ENCODE measurements at regions not wholly inside any gene's neighbourhood (a gene's known extent, or its start where the extent isn't known, plus 50 kb on each side); places are given as distances from the start of the nearest gene placed in this dataset.
A peak's percentile ranks its signal among the peaks of the same experiment; 100 is the strongest.

GRCh38 chr13:85265296-85265695 lies 533.9 kb downstream of the SLITRK6 start:
- DNase-seq (ENCODE audit: low spot score) (no peak), ATAC-seq (no peak)
- Mint-ChIP-seq H3K4me1 (peaks cover 31% of the 10 kb centered on the region), H3K36me3 (ENCODE audit: low read depth) (no peaks in the 10 kb centered on the region), H3K27ac (no peak overlapping the region), H3K27me3 (ENCODE audit: insufficient read depth, low read depth, poor library complexity) (peaks cover 2% of the 10 kb centered on the region), H3K4me3 (no peak overlapping the region), H3K9me3 (no peaks in the 10 kb centered on the region)
- Histone ChIP-seq H3K9me2 (ENCODE audit: insufficient read depth) (no peaks in the 10 kb centered on the region), H2AFZ (no peak overlapping the region), H3K4me2 (no peak overlapping the region), H3K27me3 (ENCODE audit: insufficient read depth) (no peaks in the 10 kb centered on the region), H4K20me1 (replicated peaks; ENCODE audit: insufficient read depth) (no peaks in the 10 kb centered on the region), H3K4me3 (no peak overlapping the region), H3F3A (replicated peaks; ENCODE audit: low read depth) (no peaks in the 10 kb centered on the region), H3K4me1 (ENCODE audit: insufficient read depth) (peaks cover 23% of the 10 kb centered on the region), H3K27ac (ENCODE audit: low read depth) (no peak overlapping the region), H3K79me2 (replicated peaks; ENCODE audit: insufficient read depth) (no peaks in the 10 kb centered on the region), H3K36me3 (ENCODE audit: insufficient read depth) (no peaks in the 10 kb centered on the region)
- TF ChIP-seq REST (IDR thresholded peaks at IDR 0.05; ENCODE audit: unreplicated experiment) (no peak), NANOG (IDR thresholded peaks at IDR 0.05; ENCODE audit: borderline replicate concordance) (no peak), EZH2phosphoT487 (IDR thresholded peaks at IDR 0.05; ENCODE audit: unreplicated experiment) (no peak), JUNB (IDR thresholded peaks at IDR 0.05; ENCODE audit: unreplicated experiment) (no peak)

- no peaks in the 10 kb centered on the region for H3K79me2 ChIP-seq (replicated peaks; ENCODE audit: insufficient read depth)
- H3K4me1 ChIP-seq (ENCODE audit: insufficient read depth): peaks cover 18% of the 10 kb centered on the region
- no peaks in the 10 kb centered on the region for H3K27me3 ChIP-seq (ENCODE audit: insufficient read depth)
- peaks cover 2% of the 10 kb centered on the region for H3K27me3 Mint-ChIP-seq (ENCODE audit: insufficient read depth, low read depth, poor library complexity)
- H3K4me3 ChIP-seq: no peak overlapping the region
- H3K9me2 ChIP-seq (ENCODE audit: insufficient read depth): no peaks in the 10 kb centered on the region
- H3K4me3 Mint-ChIP-seq: no peak overlapping the region
- H3K27ac ChIP-seq (ENCODE audit: low read depth): no peak overlapping the region
- H2AFZ ChIP-seq: no peak overlapping the region
- H3F3A ChIP-seq (replicated peaks; ENCODE audit: low read depth): no peaks in the 10 kb centered on the region
- no peaks in the 10 kb centered on the region for H4K20me1 ChIP-seq (replicated peaks; ENCODE audit: insufficient read depth)
- H3K4me2 ChIP-seq: peak overlapping the region; percentile 13; the same call in 1 of the 2 replicates
- no peaks in the 10 kb centered on the region for H3K9me3 Mint-ChIP-seq
- H3K36me3 Mint-ChIP-seq (ENCODE audit: low read depth): no peaks in the 10 kb centered on the region
- peaks cover 31% of the 10 kb centered on the region for H3K4me1 Mint-ChIP-seq
- ATAC-seq: no peak
- H3K27ac Mint-ChIP-seq: no peak overlapping the region
- H3K36me3 ChIP-seq (ENCODE audit: insufficient read depth): no peaks in the 10 kb centered on the region
- no peak for DNase-seq (ENCODE audit: low spot score)
- TF ChIP-seq ZNF114 (CRISPR knock-in tag; IDR thresholded peaks at IDR 0.05) (no peak), CTCF (conservative IDR thresholded peaks at IDR 0.05; ENCODE audit: low read depth in 2 of 2) (no peak), POLR2AphosphoS5 (IDR thresholded peaks at IDR 0.05; ENCODE audit: low read depth) (no peak), CREB1 (CRISPR knock-in tag; IDR thresholded peaks at IDR 0.05; ENCODE audit: low read depth) (no peak), EZH2phosphoT487 (IDR thresholded peaks at IDR 0.05; ENCODE audit: unreplicated experiment) (no peak), REST (IDR thresholded peaks at IDR 0.05; ENCODE audit: unreplicated experiment) (no peak), EZH2 (IDR thresholded peaks at IDR 0.05; ENCODE audit: low read depth, unreplicated experiment) (no peak), ZNF331 (CRISPR knock-in tag; IDR thresholded peaks at IDR 0.05; ENCODE audit: low read depth) (no peak)
Observed at GRCh38 chr13:85262499-85262898, 536.7 kb downstream of the SLITRK6 start.
